GM19239 (cell line): ENCODE measurements at regions not wholly inside any gene's neighbourhood (a gene's known extent, or its start where the extent isn't known, plus 50 kb on each side); places are given as distances from the start of the nearest gene placed in this dataset.
A peak's percentile ranks its signal among the peaks of the same experiment; 100 is the strongest.

ENCODE experiments used
- DNase-seq: peaks from one replicate; pipeline ENCODE4 v3.0.0; 2011; ENCODE audit warnings: low spot score; ENCODE audit not compliant: insufficient read length
- FAIRE-seq: peaks from 2 replicates; lab custom pipeline; 2011; peaks lifted over from hg19 to GRCh38; lab: Jason Lieb, UNC

GRCh38 chrX:137483554-137483953, 82.4 kb upstream of the ZIC3 start:
- no peak for DNase-seq
- FAIRE-seq, result no peak

- FAIRE-seq (no peak), DNase-seq (no peak)
Observed at GRCh38 chrX:137482136-137482535, 83.8 kb upstream of the ZIC3 start.

GRCh38 chrX:137479386-137479785, 86.5 kb upstream of the ZIC3 start:
- DNase-seq, result no peak
- no peak for FAIRE-seq

- FAIRE-seq, result no peak
- DNase-seq, result no peak
Observed at GRCh38 chrX:137441711-137442110, 124.2 kb upstream of the ZIC3 start.

GRCh38 chrX:137432609-137433008, 133.3 kb upstream of the ZIC3 start:
- FAIRE-seq, result no peak
- no peak for DNase-seq

- FAIRE-seq (peak; percentile 21), DNase-seq (no peak)
Observed at GRCh38 chrX:137431693-137432488, 134.0 kb upstream of the ZIC3 start.

- no peak for FAIRE-seq
- DNase-seq, result no peak
Observed at GRCh38 chrX:137430984-137431475, 134.9 kb upstream of the ZIC3 start.

- no peak for FAIRE-seq
- DNase-seq, result no peak
Observed at GRCh38 chrX:137430301-137430700, 135.6 kb upstream of the ZIC3 start.

GRCh38 chrX:137428766-137429591, 136.9 kb upstream of the ZIC3 start:
- DNase-seq, result no peak
- no peak for FAIRE-seq

GRCh38 chrX:137428221-137428661, 137.7 kb upstream of the ZIC3 start:
- FAIRE-seq, result no peak

GRCh38 chrX:137427816-137428215, 138.1 kb upstream of the ZIC3 start:
- DNase-seq (no peak), FAIRE-seq (no peak)

More at GRCh38 chrX:137428221-137428661, 137.7 kb upstream of the ZIC3 start:
- no peak for DNase-seq

- DNase-seq, result no peak
- FAIRE-seq, result no peak
Observed at GRCh38 chrX:137427426-137427778, 138.5 kb upstream of the ZIC3 start.

- FAIRE-seq (no peak), DNase-seq (no peak)
Observed at GRCh38 chrX:137426695-137427425, 139.1 kb upstream of the ZIC3 start.

GRCh38 chrX:137425986-137426385, 139.9 kb upstream of the ZIC3 start:
- FAIRE-seq (no peak), DNase-seq (no peak)

- no peak for DNase-seq
- no peak for FAIRE-seq
Observed at GRCh38 chrX:137425273-137425902, 140.5 kb upstream of the ZIC3 start.

- no peak for FAIRE-seq
Observed at GRCh38 chrX:137424679-137425078, 141.2 kb upstream of the ZIC3 start.

GRCh38 chrX:137423241-137423640, 142.7 kb upstream of the ZIC3 start:
- DNase-seq (no peak), FAIRE-seq (no peak)

More at GRCh38 chrX:137424679-137425078, 141.2 kb upstream of the ZIC3 start:
- no peak for DNase-seq

- DNase-seq (no peak), FAIRE-seq (no peak)
Observed at GRCh38 chrX:137418086-137418485, 147.8 kb upstream of the ZIC3 start.

GRCh38 chrX:137413190-137413589, 152.7 kb upstream of the ZIC3 start:
- FAIRE-seq, result no peak
- DNase-seq, result no peak
